ENCODE measurements at regions not wholly inside any gene's neighbourhood (a gene's known extent, or its start where the extent isn't known, plus 50 kb on each side); places are given as distances from the start of the nearest gene placed in this dataset.
A peak's percentile ranks its signal among the peaks of the same experiment; 100 is the strongest.

DNA sequence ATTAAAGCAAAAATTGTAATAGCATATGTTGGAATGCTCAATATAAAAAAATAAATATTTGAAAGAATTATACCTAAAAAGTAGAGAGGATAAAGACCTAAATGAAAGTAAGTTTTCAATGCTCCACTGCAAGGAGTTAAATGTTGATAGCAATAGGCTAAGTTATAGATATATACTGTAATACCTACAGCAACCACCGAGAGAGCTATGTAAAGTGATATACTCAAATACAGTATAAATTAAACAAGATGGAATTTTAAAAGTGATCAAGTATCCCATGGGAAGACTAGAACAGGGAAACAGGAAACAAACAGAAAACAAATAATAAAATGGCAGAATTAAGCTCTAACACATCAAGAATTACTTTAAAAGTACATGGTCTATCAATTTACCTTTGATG, 73.9 kb downstream of the CASP3 start:
- no peak for DNase-seq

DNA sequence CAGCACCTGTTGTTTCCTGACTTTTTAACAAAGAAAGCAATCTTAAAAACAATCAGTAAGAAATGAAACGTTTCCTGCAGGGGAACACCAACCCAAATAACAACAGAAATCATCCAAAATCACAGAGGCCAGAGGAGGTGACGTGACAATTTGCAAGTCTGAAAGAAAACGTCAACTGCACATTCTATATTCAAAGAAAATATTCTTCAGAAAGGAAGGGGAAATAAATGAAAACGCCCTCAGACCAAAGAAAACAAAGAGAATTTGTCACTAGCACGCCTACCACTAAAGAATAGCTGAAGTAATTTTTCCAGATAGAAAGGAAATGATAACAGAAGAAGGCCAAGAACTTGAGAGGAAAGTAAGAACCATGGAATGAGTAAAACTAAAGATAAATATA, 74.4 kb downstream of the CASP3 start:
- DNase-seq: no peak

- DNase-seq: no peak
These were observed 75.5 kb downstream of the CASP3 start for GRCh38 chr4:184573701-184574100.

- no peak for DNase-seq
These were observed 80.5 kb downstream of the CASP3 start for GRCh38 chr4:184568770-184569169.

DNA sequence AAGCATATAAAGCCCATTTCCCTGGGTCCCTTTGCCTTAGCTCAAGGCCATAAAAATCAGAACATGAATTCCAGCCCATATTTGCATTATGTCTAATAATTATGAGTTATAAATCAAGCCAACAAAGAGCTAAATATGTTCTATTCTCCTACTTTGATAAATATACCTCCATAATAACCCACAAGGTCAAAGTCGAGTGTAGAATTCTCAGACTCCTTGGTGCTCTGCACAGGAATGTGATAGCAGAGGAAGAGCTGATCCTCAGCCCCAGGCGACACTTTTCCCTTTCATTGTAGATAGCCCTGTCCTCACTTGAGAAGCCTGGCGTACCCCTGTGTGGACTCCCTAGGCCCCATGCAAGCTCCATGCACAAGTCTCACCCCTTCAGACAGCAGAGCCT, 85.6 kb downstream of the CASP3 start:
- no peak for DNase-seq

DNA sequence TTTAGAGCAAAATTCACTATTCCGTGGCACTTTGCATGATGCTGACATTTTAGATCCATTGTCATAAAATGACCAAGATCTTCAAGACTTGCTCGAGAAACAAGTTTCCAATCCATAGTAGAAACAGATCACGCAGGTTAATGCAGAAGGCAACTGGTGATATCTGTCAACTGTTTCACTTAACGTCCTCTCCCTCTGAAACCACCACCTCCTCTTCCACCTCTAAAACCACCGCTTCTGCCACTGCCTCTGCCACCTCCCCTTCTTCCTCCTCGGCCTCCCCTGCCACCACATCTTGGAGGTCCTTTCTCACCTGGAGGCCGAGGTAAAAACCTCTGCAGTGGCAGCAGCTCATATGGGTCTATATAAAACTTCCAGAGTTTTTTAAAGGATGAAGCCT, 84.6 kb upstream of the IRF2 start:
- DNase-seq: no peak

DNA sequence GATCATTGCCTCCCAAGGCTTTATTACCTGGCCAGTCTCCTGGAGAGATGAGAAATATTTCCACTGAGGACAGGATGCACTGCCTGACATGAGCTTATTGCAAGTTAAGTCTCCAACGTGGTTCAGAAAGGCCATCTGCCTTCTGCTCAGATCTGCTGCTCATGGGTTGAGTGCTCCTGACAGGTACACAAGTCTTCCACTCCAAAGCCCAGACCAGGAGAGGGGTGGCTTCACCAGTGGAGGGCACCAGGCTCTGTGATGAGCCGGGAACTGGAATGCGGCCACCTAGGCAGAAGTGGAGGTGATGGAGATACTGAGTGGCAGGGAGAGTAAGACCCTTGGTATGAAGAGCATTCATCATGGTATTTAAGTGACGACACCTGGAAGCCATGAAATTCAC, 79.5 kb upstream of the IRF2 start:
- no peak for DNase-seq

DNA sequence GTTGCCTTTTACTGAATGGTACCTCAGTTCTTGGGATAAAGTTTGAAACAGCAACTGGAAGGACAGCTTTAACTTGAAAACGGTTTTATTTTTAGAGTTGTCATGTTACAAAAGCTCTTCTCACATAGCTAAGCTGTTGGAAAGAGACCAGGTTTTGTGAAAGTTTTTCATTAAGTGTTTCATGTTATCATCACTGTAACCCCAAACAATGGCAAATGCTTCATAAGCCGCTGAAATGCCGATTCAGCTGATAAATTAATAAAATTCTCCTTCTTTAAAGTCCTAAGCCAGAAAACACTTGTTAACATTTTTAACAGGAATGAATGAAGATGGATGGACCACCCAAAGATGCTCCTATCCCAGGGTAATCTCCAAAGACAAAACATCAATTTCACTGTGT, 76.1 kb upstream of the IRF2 start:
- no peak for DNase-seq

DNA sequence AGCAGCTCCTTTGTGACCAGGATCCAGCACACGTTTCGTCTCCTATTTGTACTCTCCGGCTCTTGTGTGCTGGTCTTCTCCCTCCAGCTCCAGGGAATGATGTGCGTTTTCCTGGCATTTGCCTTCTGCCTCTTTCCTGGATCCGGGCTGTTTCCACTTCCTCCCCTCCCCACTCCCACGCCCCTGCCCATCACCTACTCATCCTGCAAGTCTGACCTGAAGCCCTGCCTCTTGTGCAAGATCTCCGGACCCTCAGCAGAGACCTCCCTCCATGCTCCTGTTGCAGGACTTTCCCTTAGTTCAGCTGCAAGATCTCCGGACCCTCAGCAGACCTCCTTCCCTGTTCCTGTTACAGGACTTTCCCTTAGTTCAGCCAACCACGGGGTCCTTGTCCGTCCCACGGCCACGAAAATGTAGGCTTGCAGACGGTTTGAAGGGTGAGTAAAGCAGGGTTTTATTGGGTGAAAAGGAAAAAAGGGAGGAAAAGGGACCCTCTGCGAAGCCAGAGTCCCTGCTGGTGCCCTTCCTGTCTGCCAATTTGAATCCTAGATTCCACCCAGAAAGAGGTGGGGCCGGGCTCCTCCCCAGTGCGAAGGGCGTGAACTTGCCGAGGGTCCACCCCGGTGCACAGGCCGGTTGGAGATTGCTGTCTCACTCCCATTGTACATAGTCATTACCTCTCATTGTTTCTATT, 74.4 kb upstream of the IRF2 start:
- no peak for DNase-seq

DNA sequence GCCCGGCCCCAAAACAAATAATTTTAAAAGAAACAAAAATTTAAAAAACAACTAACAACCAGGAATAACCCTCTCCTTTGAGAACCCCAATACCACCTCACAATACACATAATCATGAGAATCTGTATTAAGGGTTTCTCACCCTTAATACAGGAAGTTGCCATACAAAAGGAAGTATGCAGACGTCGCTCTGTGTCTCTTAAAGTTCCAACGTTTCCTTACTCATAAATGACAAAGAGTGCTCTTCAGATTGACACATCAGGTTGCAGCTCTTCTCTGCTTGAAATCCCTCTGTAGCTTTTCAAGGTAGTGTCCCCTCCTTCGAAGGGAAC, 73.9 kb upstream of the IRF2 start:
- no peak for DNase-seq

DNA sequence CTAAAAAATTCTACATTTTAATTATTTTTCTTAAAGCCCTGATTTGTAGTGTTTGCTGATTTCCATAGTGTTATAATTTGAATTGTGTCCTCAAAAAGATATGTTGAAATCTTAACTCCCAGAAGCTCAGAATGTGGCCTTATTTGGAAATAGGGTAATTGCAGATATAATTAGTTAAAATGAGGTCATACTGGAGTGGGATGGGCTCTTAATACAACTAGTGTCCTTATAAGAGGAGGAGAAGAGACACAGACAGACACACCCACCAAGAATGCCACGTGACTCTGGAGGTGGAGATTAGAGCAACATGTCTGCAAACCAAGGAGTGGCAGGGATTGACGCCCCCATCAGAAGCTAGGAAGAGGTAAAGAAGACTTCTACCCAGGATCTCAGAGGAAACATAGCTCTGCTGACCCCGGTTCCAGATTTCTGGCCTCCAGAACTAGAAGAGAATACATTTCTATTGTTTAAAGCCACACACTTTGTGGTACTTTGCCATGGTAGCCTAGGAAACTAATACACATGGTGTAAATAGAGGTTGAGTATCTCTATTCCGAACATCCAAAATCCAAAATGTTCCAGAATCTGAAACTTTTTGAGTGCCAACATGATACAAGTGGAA, 70.5 kb upstream of the IRF2 start:
- DNase-seq: no peak

DNA sequence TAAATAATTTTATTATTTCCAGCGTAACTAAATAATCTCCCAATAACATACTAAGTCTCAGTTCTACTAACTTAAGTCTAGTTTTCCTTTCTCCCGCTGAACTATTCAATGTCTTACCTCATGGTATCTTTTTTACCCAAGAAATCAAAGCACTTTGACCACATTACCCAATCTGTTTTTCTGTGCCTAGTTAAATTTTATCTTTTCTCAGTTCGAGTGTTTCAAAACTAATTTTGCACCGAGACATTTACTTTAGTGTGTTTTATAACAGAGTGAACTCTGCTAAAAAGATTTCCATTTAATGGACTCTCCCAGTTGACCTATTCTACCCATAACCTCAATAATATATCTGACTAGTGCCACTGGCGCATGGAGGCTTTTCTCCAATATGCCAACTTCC, 67.6 kb upstream of the IRF2 start:
- DNase-seq: no peak

DNA sequence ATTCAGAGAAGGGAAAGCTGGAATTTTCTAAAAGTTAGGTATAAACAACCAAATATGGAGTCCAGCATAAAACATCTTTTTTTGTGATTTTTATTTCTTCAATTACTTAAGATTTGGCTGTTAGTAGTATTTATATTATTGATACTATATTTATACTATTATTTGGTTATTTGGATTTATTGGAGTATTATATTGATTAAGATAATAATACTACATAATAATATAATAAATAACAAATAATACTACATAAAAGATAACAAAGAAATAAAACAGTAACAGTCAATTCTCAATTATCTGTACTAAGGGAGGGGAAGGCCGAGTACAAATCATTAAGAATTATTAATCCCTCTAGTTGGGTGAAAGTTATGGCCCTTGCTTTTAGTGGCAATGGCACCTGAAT, 66.0 kb upstream of the IRF2 start:
- DNase-seq: no peak

DNA sequence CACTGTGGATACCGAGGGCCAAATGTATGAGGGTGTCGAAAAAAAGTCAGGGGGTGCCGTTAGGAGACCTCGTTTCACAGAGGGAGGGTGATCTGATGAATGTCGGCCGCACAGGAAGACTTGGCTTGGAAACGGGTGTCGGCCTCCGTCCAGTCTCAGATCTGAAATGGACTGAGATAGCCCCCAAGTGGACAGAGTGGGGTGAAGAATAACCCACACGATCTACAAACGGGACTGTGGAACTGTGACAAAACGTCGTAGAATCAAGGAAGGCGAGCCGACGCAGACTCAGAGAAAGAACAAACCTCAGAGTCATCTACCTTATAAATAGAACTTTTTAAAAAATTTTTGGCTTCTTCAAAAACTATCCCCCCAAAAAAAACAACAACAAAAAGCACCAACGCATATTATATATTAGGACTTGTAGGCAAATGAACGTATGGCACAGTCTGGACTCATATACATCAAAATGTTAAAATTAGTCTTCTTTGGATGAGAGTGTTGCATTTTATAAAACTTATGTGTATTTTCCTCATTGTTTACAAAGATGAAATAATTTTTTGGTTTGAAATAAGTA, 63.8 kb upstream of the IRF2 start:
- DNase-seq: peak; percentile 86

- DNase-seq: peak; percentile 92
These were observed 63.1 kb upstream of the IRF2 start for GRCh38 chr4:184537269-184538022.

DNA sequence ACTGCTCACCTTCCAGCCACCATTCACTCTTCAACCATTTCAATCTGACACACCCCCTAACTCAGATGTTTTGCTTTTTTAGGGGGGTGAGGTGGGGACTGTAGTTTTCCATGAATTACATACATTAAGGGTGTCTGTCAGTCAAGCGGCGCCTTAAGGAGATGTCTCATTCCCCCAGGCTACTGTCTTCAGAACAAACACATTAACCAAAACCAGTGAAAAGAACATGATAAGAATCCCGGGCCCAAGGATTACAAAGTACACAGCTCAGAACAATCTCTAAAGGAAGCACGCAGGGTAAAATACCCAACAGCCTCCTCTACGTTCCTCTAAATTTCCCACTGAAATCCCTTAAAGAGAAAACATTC, 62.5 kb upstream of the IRF2 start:
- DNase-seq: no peak

DNA sequence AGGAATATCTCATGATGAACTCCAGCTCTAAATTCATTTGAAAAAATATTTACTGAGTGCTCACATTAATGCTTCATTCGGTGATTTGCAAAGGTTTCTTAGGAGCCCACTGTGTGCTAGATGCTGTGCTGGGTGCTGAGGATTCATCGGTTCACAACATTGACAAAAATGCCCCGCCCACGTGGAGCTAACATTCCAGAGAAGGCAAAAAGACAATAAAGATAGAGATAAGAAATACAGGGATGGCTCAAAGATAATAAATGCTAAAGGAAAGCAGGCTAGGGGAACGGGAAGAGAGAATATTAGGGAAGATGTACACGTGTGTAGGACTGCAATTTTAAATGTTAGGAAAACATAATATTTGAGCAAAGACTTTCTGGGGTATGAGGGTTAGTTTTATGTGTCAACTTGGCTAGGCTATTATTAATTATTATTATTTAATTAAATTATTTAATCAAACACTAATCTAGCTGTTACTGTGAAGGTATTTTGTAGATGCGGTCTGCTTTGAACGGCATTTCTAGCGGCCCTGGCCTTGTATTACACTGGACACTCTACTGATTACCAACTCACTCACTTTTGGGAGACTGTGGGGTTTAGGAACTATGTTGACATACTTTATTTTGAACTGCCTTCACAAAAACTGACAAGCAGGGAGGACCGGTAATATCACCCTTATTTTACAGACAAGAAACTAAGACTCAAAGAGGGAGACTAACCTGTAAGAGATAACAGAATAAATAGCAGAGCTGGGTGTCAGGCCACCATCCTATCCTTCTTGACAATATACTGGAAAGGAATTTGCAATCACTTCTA, 61.9 kb upstream of the IRF2 start:
- no peak for DNase-seq

- peak; percentile 71 for DNase-seq
These were observed 60.4 kb upstream of the IRF2 start for GRCh38 chr4:184534511-184535391.

DNA sequence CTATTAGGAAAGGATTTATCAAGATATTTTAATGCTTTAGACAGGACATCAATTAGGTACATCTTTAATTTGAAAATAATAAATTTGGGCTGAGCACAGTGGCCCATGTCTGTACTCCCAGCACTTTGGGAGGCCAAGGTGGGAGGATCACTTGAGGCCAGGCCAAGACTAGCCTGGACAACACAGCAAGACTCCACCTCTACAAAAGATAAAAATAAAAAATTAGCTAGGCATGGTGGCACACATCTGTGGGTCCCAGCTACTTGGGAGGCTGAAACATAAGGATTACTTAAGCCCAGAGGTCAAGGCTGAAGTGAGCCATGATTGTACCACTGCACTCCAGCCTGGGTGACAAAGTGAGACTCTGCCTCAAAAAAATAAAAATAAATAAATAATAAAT, 59.6 kb upstream of the IRF2 start:
- no peak for DNase-seq

- DNase-seq: no peak
These were observed 56.7 kb upstream of the IRF2 start for GRCh38 chr4:184531008-184531407.

DNA sequence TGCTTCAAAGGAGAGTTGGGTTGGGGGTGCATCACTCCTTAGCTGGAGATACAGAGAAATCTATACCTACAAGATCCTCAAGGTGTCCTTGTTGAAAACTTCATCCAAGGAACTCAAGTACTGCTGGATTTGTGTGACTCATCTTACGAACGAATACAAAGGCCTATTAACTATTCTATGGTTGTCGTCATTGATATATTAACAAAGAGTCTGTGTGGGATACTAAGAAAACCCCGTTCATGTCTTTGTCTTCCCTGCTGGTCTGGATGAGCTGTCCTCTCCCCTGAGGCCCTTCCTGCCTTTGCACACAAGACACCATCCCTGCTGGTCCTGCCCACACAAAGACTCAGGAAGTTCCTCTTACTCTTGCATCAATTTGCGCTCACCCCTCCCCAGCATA, 54.9 kb upstream of the IRF2 start:
- DNase-seq: no peak

- DNase-seq: no peak
These were observed 54.4 kb upstream of the IRF2 start for GRCh38 chr4:184528713-184529112.

Measured in CD4-positive, alpha-beta T cell treated with Interleukin-21 for 1 hour (primary cell).